Effector memory CD8-positive, alpha-beta T cell (primary cell): ENCODE measurements at regions not wholly inside any gene's neighbourhood (a gene's known extent, or its start where the extent isn't known, plus 50 kb on each side); places are given as distances from the start of the nearest gene placed in this dataset.

Experiments
- ATAC-seq: fragments of 150-1000 bp; cut with Tn5 transposase; replicated peaks from 2 replicates; pipeline ENCODE4 v1.10.0; 2021; ENCODE audit warnings: mild to moderate bottlenecking, moderate library complexity
- DNase-seq, 3 experiments: peaks; one replicate each; pipeline ENCODE4 v3.0.0; 2021
- H3K27ac Mint-ChIP-seq, 2 donors: one replicate each; pipeline ENCODE4 v1.8.0; 2022; ENCODE audit warnings: mild to moderate bottlenecking in 2 of 2, mixed read lengths in 2 of 2, moderate library complexity in 2 of 2
- H3K27me3 Mint-ChIP-seq, 2 donors: one replicate each; pipeline ENCODE4 v1.8.0; 2022; ENCODE audit warnings: mixed read lengths in 2 of 2
- H3K36me3 Mint-ChIP-seq: one replicate; pipeline ENCODE4 v1.8.0; 2022; ENCODE audit warnings: mild to moderate bottlenecking, moderate library complexity, mixed read lengths; ENCODE audit not compliant: insufficient read depth
- H3K4me1 Mint-ChIP-seq, 2 donors: one replicate each; pipeline ENCODE4 v1.8.0; 2022; ENCODE audit warnings: low read depth in 2 of 2, mixed read lengths in 2 of 2
- H3K4me3 Mint-ChIP-seq, 2 donors: one replicate each; pipeline ENCODE4 v1.8.0; 2022; ENCODE audit warnings: mild to moderate bottlenecking in 2 of 2, mixed read lengths in 2 of 2, moderate library complexity in 2 of 2
- H3K9me3 Mint-ChIP-seq, 2 donors: one replicate each; pipeline ENCODE4 v1.8.0; 2022; ENCODE audit warnings: mixed read lengths in 2 of 2

DNA sequence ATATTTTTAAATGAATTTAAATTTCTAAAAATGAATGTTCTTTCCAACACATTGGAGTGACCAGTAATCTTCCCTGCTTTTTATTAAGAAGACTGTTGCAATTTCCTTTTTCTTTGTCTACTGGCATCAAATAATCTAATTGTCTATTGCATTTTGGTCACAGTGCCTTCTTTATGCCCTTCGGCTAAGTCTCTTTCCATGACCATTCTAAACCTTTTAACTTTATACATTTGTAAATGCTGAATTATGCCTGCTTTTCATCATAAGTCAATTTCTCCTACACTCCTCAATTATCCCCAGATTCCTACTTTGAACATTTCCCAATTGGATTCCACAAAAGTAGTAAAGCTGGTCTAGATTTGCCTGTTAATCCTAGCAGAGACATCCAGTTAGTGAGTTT is 69.1 kb upstream of the HSF2 start:
- Mint-ChIP-seq H3K27me3 (peaks cover 0 to 10% of the 10 kb centered on the region in 2 donors), H3K27ac (no peak overlapping the region), H3K4me1 (no peaks in the 10 kb centered on the region), H3K36me3 (no peaks in the 10 kb centered on the region), H3K4me3 (no peak overlapping the region), H3K9me3 (no peaks in the 10 kb centered on the region)
- DNase-seq (no peak), ATAC-seq (no peak)

DNA sequence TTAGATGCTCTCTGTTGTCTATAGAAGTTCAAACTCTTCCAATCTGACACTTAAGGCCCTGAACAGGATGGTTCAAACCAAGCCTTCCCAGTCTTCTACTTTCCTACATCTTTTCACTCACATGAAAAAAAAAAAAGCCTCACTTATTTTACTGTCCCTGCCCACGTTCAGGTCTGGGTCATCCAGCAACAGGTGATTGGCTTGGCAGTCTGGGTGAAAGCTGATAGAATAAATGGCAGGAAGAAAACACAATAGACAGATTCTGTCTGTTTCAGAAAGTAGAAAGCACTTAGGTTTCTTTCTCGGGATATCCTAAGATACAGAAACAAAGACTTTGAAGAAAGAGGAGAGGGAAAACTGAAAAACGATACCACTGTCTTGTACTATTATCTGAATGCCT is 61.8 kb upstream of the HSF2 start:
- no peak for DNase-seq
- no peak for ATAC-seq
- no peak overlapping the region for H3K4me3 Mint-ChIP-seq
- H3K9me3 Mint-ChIP-seq = no peaks in the 10 kb centered on the region
- no peaks in the 10 kb centered on the region for H3K36me3 Mint-ChIP-seq
- peaks cover 10 to 11% of the 10 kb centered on the region in 2 donors for H3K27me3 Mint-ChIP-seq
- no peaks in the 10 kb centered on the region for H3K4me1 Mint-ChIP-seq
- H3K27ac Mint-ChIP-seq = no peak overlapping the region

DNA sequence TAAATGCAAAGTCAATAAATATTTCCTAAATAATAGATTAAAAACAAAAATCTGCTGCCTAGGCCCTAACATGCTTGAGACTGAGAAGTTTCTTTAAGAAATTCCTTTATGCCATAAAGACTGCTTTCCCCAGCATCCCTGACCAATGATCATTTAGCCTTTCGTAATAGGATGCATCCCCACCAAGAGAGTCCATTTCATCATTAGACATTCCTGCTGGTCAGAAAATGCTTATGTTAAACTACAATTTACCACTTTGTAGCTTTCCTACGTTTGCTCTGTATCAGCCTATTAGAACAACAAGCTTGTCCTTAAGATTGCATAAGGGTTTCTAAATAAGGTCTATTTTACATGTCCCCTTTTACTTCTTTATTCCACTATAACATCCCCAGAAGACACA is 59.8 kb upstream of the HSF2 start:
- no peak for DNase-seq
- no peaks in the 10 kb centered on the region for H3K9me3 Mint-ChIP-seq
- H3K4me1 Mint-ChIP-seq = no peaks in the 10 kb centered on the region
- no peak overlapping the region for H3K4me3 Mint-ChIP-seq
- H3K27ac Mint-ChIP-seq = no peak overlapping the region
- peaks cover 14 to 23% of the 10 kb centered on the region in 2 donors for H3K27me3 Mint-ChIP-seq
- H3K36me3 Mint-ChIP-seq = no peaks in the 10 kb centered on the region
- ATAC-seq = no peak

DNA sequence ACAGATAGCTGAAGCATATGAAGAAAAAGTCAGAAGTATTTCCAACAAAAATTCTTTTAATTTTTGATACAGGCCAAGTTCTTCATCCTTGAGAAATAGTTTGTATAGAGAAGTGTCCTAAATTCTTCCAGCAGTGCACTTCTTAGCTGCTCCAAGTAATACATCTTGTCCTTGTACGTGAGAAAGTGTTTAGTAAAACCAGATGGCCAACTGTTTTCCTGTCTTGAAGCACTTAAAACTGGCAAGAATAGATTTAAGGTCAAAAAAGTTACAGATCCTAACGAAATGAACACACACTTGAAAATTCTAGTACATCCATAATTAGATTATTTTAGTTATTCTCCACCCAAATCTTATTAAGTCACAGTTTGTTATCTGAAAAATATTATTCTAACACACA is 52.2 kb upstream of the HSF2 start:
- DNase-seq (no peak), ATAC-seq (no peak)
- Mint-ChIP-seq H3K27ac (no peak overlapping the region), H3K9me3 (no peaks in the 10 kb centered on the region), H3K4me1 (no peaks in the 10 kb centered on the region), H3K36me3 (no peaks in the 10 kb centered on the region), H3K27me3 (peaks cover 30 to 37% of the 10 kb centered on the region in 2 donors), H3K4me3 (no peak overlapping the region)

DNA sequence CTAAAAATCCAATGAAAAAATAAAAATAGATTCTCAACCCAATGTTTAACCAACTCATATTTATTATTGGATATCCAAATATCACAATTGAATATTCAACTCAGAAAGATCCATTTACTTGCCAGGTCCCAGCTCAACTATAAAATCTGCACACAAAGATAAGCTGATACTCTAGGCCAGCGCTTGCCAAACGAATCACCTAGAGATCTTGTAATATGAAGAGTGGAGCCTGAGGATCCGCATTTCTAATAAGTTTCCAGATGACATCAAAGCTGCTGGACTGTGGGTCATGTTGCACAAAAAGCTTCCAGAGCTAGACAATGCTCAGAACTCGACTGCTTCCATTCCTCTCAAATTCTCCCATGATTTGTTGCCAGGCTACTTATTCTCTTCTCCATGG is 51.7 kb upstream of the HSF2 start:
- no peaks in the 10 kb centered on the region for H3K4me1 Mint-ChIP-seq
- H3K36me3 Mint-ChIP-seq = no peaks in the 10 kb centered on the region
- no peak for ATAC-seq
- peaks cover 30 to 37% of the 10 kb centered on the region in 2 donors for H3K27me3 Mint-ChIP-seq
- no peak overlapping the region for H3K4me3 Mint-ChIP-seq
- no peak for DNase-seq
- no peaks in the 10 kb centered on the region for H3K9me3 Mint-ChIP-seq
- H3K27ac Mint-ChIP-seq = no peak overlapping the region
